GM21515 (cell line): ENCODE measurements at regions not wholly inside any gene's neighbourhood (a gene's known extent, or its start where the extent isn't known, plus 50 kb on each side); places are given as distances from the start of the nearest gene placed in this dataset.

Source experiments
- ATAC-seq: cut with Tn5 transposase; IDR thresholded peaks from one replicate; pipeline ENCODE4 v1.9.1; 2021; ENCODE audit not compliant: unreplicated experiment

GRCh38 chr12:124415064-124415463 lies 120.2 kb downstream of the RFLNA start:
- ATAC-seq = no peak

GRCh38 chr12:124413915-124414314 lies 119.0 kb downstream of the RFLNA start:
- no peak for ATAC-seq

- no peak for ATAC-seq
Observed at GRCh38 chr12:124413401-124413800, 118.5 kb downstream of the RFLNA start.

DNA sequence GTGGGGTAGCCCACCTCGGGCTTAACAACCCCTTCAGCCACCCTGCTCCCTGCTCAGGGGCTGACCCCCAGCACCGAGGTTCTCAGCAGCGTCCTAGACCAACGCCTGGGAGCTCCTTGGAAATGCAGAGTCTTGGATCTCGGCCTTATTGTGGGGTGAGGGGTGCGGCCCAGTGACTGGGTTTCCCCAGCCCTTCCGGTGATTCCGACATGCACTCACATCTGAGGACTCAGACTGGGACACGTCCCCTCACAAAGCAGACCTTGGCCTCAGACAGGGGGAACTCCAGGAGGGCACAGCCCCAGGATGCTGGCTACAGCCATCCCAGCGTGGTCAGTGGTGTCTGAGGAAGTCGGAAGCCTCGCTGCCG lies 117.7 kb downstream of the RFLNA start:
- no peak for ATAC-seq

- no peak for ATAC-seq
Observed at GRCh38 chr12:124411953-124412645, 117.2 kb downstream of the RFLNA start.

DNA sequence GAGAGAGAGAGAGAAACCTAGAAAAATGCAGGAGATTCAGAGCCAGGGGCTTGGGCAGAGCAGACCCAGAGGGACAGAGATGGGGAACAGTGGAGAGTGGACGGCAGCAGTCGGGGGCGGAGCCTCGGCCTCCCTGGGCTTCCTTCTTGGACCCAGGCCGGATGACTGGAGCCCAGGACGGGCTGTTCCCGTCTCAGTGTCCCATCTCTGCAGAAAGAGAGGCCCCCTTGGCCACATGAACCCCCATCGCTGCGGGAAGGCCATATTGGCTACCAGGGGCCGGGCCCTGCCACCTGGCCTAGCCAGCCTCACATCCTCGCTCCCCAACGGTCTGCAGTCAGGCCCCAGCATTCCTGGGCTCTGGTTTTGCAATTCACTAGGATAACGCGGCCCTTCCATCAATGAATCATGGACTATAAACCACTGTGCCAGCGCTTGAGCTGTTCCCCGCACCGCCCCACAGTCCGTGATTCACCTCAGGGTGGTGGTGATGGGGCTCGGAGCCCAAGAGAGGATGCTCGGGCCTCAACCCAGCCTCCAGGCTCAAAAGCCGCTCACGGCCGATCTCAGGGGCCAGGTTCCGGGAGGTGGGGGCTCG lies 116.5 kb downstream of the RFLNA start:
- ATAC-seq = no peak

DNA sequence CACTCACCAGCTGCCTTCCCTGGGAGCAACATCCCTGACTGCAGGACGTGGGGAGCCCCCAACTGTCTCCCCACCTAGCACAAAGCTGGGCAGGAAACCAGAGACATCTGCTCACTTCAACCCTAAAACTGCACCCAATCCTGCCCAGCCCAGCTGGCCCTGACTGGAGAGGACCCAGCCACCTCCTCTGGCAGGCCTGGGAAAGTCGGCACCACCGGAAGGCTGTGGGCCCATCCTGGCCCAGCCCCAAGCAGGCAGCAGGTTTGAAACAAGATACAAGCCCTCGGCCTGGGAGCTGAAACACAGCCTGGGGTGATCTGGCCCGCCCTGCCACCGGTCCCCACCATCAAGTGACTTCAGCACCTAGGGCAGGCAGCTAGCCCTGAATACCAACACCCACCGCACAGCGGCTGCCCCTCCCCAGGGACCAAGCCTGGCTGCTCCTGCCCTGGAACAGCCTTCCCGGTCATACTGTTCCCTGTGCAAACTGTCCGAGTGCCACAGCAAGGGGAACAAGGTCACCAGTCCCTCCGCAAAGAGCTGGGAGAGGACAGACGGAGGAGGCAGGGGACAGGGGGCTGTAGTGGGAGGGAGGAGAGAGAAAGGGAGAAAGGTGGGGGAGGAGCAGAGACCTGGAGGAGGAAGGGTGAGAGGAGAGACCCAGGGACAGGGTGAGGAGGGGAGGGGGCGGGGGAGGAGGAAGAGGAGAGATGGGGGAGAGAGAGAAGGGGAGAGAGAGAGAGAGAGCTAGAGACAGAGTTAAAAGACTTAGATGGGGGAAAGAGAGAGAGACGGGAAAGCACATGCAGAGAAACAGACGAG lies 115.7 kb downstream of the RFLNA start:
- no peak for ATAC-seq

DNA sequence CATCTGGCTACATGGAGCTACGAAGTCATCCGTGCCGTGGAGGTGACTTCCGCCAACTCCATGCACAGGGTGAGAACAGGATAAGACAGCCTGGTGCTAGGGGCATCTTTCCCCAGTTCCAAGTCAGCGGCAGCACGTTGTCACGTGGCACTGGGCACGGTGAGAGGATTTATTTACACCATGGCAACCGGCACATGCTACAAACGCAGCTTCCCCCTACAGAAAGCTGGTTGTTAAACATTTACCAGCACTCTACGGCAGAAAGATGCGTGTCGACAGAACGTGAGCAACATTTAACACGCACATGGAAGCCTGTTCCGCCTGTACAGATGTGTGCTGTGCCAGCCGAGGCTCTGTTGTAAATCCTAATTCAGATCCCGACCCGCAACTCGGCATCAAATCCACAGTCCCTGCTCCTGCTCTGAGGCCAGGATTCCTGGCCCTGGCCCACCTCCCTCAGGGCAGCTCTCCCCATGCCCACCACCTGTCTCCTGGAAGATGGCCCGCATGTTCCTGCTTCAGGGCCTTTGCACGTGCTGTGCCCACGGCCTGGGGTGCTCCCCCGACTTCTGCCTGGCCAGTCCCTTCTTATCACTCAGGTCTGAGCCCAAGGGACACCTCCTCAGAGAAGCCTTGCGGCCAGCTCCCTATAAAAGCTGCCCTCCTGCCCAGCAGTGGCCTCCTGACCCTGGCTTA lies 114.1 kb downstream of the RFLNA start:
- no peak for ATAC-seq

GRCh38 chr12:124407074-124407473 lies 112.2 kb downstream of the RFLNA start:
- no peak for ATAC-seq

GRCh38 chr12:124406043-124406442 lies 111.2 kb downstream of the RFLNA start:
- no peak for ATAC-seq

GRCh38 chr12:124405592-124405991 lies 110.7 kb downstream of the RFLNA start:
- no peak for ATAC-seq

DNA sequence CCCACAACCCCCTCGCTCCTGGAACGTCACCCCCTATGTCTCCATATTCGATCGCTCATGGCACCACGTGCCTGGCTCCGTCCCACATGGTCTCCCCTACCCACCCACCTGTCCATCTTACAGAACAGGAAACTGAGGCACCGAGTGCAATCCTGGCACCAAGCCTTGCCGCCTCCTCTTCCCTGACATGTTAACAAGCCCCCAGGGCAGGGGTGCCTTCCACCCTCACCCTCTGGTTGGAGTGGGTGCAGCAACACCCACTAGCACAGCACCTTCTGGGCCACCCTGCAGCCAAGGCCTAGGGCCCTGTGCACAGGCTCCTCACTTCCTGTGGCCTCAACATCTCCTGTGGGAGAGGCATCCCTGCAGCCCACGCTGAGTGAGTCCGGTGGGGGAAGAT lies 110.3 kb downstream of the RFLNA start:
- no peak for ATAC-seq

DNA sequence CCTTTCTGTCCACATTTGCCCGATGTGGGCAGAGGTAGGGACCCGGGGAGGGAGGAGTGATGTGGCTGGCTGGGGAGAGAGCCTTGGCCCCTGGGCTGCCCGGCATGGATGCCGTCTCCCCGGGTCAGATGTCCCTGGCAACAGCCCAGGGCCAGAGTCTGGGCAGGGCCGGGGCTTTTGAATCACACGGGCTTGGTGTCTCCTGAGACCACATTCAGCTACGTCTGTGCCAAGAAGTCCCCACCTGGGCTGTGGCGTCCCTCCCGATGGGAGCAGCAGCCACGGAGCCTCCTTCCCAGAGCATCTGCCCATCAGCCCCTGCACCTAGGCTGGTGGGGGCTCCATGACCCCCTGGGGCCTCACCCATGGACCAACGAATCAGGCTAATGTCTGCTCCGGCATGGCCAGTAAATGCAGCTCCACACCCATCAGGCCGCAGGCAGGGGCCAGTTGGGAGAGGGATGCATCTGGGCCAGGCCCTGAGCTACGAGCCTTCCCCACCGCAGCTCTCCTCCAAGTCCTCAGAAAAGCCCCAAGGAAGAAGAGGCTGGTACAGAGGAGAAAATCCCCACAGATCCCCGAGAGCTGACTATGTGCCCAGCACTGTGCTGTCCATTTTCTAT lies 109.4 kb downstream of the RFLNA start:
- ATAC-seq = no peak

DNA sequence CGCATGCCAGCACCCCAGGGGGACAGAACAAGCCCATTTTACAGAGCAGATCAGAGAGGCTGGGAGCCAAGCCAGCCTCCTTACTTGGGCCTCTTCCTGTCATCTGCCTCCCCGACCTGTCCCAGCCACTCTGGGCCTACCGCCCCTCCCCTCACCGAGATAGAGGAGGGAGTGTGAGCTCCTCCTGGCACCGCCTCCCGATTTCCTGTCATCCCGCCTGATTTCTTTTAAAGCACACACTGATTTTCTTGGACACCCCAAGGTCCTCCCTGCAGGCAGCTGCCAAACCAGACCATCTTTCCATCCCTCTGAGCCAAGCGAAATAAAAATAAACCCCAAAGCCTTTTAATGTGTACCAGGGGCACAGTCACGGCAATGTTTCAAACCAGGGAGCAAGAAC lies 108.4 kb downstream of the RFLNA start:
- no peak for ATAC-seq

DNA sequence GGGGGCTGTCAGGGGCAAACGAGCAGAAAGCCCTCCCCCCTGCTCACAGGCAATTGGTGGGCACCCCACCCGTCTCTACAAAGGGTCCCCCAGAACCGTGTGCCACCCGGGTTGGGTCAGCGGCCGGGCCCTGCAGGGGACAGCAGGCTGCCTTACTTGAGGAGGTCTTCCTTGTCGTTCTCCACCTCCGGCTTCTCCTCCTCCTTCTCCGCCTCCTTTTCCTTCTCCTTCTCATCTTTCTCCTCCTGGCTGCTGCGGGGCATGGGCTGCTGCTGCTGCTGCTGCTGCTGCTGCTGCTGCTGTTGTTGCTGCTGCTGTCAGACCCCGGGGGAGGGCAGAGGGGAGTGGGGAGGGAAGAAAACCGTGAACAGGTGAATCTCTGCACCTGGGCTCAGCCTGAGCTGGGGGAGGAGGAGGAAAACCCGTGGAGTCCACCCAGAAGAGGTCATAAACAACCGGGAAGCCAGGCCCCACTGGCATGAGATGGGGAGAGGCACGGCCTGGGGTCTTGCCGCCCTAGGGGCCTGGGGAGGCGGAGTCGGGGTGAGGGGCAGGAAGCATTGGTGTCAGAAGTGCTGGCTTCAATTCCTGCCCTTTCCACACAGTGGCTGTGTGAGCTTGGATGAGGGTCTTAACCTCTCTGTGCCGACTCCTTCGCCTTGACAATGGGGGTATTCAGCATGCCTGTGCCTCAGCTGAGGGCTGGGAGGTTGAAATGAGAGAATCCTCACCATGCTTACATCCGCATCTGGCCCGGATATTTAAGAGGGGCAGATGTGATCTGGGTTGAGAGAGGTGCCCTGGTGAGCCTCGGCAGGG lies 107.6 kb downstream of the RFLNA start:
- no peak for ATAC-seq

DNA sequence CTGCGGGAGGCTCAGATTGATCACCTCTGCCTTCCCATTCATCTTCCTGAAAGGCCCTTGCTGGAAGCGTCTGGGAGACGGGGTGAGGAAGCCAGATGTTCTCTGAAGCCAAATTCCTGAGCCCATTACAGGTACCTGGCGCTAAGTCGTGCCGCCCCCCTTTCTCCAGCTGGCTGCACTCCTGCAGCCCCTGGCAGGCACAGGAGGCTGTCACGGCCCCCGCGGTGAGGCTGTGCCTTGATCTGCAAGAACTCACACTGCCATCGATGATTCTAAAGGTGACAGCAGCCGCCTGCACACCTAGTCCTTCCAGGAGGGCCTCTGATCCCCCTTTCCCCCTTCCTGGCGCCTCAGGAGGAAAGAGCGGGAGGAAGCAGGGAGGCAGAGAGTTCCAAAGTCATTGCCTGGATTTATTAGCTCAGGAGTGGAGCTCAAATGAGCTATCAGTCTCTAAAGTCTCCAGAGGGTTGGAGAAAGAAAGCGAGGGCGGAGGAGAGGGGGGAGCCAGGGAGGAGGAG lies 106.9 kb downstream of the RFLNA start:
- no peak for ATAC-seq

GRCh38 chr12:124400124-124400523 lies 105.2 kb downstream of the RFLNA start:
- ATAC-seq = no peak

- ATAC-seq = no peak
Observed at GRCh38 chr12:124399622-124400021, 104.7 kb downstream of the RFLNA start.

DNA sequence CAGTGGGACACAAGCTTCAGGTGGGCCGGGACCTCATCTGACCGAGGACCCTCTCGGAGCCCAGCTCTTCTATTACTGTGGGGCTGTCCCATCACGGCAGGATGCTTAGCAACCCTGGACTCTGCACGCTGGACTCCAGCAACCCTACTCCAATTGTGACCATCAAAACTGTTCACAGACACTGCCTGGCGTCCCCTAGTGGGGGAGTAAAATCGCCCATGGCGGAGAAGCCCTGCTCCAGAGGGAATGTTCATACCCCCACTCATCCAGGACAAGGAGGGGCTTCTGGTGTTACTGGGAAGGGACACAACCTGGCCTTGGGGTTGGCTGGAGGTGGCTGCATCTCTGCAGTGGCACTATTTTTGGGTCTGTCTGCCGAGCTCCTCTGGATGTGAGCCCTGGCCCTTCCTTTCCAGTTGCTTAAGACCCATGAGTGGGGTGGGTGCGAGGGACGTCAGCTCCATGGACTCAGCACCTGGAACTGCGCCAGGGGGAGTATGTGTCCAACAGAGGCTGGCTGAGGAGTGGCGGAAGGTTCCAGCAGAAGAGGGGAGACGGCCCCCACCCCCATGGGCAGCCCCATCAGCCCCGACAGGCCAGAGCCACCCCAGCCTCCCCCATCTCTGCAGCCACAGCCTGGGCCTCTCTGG lies 103.8 kb downstream of the RFLNA start:
- no peak for ATAC-seq
